GM18861 (cell line): ENCODE measurements at regions not wholly inside any gene's neighbourhood (a gene's known extent, or its start where the extent isn't known, plus 50 kb on each side); places are given as distances from the start of the nearest gene placed in this dataset.

Experiments used
- ATAC-seq: cut with Tn5 transposase; IDR thresholded peaks from one replicate; pipeline ENCODE4 v1.9.1; 2021; ENCODE audit not compliant: unreplicated experiment

DNA sequence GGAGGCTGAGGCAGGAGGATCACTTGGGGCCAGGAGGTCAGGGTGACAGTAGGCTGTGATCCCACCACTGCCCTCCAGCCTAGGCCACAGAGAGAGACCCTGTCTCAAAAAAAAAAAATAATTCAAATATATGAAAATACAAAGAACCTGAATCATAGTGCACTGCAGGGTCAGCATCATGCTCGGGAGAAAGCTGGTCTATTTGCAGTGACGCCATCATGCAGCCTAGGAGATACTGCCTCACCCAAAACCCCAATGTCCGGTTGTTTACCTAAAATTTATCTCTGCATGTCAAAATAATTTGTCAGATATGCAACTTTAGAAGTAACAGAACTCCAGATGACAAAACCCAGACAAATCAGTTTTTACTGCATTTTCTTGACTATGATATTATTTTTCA is 61.5 kb upstream of the ALKAL2 start:
- no peak for ATAC-seq

DNA sequence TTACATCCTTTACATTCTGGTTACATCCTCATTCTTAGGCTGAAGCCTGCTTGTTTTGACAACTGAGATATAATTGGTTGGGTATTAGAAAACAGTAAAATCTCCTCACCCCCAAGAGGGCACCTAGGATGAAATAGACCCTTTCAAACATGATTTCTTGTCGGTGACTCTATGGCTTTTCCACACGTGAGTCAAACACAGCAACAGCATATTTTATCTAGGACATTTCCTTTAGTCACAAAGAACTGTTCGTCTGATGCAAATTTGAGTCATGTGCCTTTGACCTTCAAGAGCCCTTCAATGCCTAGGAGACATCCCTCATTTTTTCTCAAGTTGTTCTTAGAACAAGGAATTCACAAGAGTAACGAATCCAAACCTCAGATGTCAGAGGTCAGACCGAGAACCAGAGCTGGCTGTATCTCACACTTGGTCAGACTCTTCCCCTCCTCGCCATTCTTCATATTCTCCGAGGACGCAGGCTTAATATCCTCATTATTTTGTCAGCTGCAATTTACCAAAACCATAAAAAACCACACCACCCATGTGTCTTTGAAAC is 60.5 kb upstream of the ALKAL2 start:
- no peak for ATAC-seq

DNA sequence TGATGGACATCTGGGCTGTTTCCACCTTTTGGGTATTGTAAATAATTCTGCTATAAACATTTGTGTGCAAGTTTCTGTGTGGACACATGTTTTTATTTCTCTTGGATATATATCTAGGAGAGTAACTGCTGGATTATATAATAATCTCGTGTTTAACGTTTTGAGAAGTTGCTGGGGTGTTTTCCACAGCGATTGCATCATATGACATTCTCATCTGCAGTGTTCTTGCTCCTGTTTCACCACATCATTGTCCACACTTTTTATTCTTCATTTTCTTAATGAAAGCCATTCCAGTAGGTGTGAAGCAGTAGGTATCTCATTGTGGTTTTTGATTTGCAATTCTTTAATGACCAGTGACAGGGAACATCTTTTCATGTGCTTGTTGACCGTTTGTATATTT is 56.9 kb upstream of the ALKAL2 start:
- ATAC-seq, result no peak

DNA sequence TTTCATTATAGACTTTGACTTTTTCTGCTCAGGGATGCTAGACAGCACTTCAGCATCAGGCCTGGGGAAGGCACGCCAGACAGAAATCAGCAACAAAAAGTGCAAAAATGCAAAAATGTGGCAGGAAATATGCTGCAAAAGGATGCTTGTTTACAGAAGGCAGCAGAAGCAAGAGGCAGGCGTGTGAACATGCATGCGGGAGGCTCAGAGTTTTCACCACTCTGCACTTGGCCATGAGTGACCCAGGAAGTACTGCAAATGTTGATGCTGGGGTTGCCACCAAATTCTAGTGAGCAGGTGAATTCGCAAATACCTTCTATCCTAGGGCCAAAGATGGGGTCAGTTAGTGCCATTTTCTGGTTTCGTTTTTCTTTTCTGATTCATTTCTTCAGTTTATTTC is 55.5 kb upstream of the ALKAL2 start:
- ATAC-seq, result no peak

DNA sequence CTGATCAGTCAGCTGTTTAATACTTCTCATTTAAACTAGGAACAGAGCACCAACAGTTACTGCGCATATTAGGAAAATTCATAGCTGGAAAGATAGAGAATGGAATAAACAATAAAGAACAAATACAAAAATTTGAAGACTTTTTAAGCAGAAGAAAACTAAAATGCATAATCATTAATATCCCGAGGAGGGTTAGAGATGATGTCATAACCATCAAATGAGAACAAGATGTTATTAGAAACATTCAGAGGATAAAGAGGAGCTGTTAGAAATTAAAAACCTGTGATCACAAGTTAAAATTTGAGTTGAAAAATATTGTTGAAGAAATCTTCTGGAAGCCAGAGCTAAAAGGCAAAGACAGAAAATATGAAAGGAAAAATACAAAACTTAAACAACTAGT is 54.0 kb upstream of the ALKAL2 start:
- no peak for ATAC-seq

DNA sequence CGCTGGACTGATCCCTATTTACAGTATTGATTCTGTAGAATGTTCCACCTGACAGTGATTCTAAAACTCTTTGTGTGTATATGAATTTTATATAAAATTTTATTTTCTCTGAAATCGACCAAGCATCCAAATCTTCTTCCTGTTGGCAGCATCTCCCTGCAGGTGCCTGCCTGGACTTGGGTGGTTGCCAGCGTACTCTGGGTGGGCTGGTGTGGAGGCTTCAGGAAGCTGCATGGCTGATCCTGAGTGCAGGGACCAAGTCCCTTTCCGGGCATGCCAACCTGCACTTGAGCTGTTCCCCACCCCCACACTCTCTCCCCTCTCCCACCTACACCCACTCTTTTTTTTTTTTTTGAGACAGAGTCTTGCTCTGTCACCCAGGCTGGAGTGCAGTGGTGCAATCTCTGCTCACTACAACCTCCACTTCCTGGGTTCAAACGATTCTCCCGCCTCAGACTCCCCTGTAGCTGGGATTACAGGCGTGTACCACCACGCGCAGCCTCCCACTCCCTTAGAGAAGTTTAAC is 53.2 kb upstream of the ALKAL2 start:
- no peak for ATAC-seq
